Panc1 (cell line): ENCODE measurements at regions not wholly inside any gene's neighbourhood (a gene's known extent, or its start where the extent isn't known, plus 50 kb on each side); places are given as distances from the start of the nearest gene placed in this dataset.

Source experiments
- CTCF ChIP-seq: fragments of 450-650 bp; IDR thresholded peaks from 2 replicates; pipeline ENCODE4 v1.5.1; 2017; ENCODE audit warnings: mild to moderate bottlenecking
- POLR2AphosphoS5 ChIP-seq: IDR thresholded peaks from 2 replicates; pipeline ENCODE4 v1.6.1; 2012; ENCODE audit warnings: mild to moderate bottlenecking, low read depth, low read length, moderate library complexity
- REST ChIP-seq, 2 experiments: IDR thresholded peaks; 2 replicates each; pipeline ENCODE4 v1.6.1; 2011 to 2012; ENCODE audit warnings: low read depth in 2 of 2, control low read depth in 1 of 2, low read length in 1 of 2, mild to moderate bottlenecking in 1 of 2, moderate library complexity in 1 of 2; ENCODE audit not compliant: insufficient read depth in 1 of 2

- no peak for TF ChIP-seq CTCF
- TF ChIP-seq POLR2AphosphoS5 = no peak
- no peak for TF ChIP-seq REST (IDR thresholded peaks at IDR 0.05; ENCODE audit: insufficient read depth in 1 of 2, low read depth in 2 of 2, low read length in 1 of 2)
Observed at GRCh38 chr20:46787991-46788762, 78.7 kb downstream of the SLC2A10 start.
